HG02981 (cell line): ENCODE measurements at regions not wholly inside any gene's neighbourhood (a gene's known extent, or its start where the extent isn't known, plus 50 kb on each side); places are given as distances from the start of the nearest gene placed in this dataset.

Experiments used
- ATAC-seq: cut with Tn5 transposase; IDR thresholded peaks from one replicate; pipeline ENCODE4 v1.9.1; 2021; ENCODE audit warnings: mild to moderate bottlenecking, moderate library complexity; ENCODE audit not compliant: unreplicated experiment

DNA sequence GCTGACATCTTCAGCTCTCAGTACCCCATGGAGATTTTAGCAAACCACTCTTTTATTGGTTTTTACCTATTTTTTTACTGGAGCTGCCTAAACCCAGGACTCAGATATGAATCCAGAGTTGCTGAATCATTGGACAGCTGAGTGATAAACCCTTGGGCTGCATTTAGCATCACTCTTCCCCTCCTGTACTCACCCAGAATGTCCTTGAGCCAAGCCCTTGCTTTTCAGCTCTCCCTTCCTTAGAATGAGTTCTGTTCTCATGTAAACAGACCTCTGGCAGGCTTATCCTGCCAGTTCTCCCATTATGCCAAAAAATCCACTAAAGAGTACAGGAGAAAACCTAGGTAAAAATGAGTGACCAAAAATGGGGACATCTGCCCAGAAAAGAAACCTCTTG, 200.1 kb upstream of the POU2AF2 start:
- ATAC-seq = no peak

DNA sequence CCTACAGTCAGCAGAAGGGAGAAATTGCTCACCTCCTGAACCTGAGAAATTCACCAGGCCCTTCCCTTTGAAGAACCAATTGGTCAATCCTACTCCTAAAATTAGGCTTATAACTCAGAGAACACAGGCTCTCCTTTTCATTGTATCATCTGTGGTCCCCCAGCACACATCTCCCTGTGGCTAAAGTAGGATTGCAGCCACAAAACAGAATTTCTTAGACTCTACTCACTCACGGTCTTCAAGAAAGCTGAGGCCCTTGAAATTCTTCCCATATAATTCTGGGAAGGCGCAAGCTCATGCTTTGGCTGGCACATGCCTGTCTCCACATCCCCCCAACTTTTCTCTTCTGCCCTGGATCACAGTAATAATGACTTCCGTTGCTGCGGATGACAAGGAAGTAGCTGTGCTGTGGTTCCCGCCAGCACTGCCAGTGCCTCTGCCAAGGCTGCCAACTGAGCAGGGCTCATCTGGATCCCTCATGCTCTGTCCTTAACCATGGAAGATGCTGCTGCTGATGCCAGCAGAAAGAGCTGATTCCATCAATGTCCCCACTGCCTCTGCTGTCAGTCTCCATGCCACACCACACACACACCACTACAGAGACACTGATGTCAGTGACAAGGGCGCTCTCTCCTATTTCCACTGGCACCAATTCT, 200.6 kb upstream of the POU2AF2 start:
- ATAC-seq = no peak

DNA sequence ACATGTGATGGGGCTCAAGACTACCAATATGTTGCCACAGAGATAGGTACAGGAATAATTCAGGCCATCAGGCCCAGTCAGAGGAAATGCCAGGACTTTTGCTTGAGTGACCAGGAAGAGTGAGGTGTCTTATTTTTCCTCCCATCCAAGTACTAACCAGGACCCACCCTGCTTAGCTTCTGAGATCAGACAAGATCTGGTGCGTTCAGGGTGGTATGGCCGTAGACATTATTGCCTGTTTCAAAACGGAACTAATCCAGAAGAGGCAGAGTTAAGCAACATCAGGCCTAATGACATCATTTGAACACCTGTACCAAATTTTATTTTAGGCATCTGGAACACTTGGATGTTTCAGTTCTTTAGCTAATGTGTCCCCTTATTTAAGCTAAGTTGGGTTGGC, 205.5 kb upstream of the POU2AF2 start:
- no peak for ATAC-seq

DNA sequence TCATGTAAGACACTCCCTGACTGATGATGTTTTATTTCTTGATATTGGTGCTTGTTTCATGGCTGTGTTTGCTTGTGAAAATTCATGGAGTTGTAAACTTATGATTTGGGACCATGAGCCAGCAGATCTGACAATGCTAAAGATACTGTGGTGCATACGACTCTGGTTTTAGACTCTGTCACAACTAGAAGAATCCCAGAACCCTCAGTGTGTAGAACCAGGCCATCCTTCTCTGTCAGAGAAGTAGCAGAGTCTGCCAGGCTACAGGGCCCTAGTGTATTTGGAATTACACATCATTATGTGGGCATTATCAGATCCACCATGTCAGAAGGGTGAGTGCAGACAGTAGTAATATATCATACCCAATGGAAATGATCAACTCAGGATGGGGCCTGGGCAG, 209.8 kb upstream of the POU2AF2 start:
- ATAC-seq = no peak

DNA sequence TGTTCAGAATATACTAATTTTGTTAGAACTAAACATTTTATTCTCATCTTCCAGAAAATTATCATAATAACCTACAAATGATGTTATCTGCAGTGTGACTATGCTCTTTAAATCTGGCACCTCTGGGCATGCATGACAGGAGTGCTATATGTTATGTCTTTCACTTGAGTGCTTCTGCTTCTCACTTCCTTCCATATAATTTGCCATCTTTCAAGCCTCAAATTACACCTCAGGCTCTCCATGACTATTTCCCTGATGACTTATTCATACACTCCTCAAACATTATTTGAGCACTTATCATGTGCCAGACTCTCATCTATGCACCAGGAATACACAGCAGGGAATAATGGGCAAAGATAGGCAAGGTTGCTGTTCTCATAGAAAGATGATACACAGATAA, 219.3 kb upstream of the POU2AF2 start:
- no peak for ATAC-seq

DNA sequence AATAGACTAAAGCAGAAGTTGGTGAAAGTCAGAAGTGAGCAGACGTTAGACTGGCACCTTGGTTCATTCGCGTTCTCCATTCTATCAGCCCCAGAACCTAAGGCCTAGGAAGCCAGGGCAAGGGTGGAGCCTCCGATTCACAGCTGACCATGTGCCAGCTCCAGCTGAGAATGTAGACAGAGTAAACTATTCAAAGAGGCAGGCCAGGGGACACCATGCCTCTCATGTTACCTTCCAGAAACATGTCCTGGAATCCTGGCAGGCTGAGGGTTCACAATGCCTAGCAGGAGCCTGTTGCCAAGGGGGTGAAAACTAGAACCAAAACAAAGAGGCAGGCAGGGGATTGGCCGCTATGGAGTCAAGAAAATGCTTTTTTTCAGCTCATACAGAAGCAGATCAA, 224.4 kb upstream of the POU2AF2 start:
- ATAC-seq = no peak

DNA sequence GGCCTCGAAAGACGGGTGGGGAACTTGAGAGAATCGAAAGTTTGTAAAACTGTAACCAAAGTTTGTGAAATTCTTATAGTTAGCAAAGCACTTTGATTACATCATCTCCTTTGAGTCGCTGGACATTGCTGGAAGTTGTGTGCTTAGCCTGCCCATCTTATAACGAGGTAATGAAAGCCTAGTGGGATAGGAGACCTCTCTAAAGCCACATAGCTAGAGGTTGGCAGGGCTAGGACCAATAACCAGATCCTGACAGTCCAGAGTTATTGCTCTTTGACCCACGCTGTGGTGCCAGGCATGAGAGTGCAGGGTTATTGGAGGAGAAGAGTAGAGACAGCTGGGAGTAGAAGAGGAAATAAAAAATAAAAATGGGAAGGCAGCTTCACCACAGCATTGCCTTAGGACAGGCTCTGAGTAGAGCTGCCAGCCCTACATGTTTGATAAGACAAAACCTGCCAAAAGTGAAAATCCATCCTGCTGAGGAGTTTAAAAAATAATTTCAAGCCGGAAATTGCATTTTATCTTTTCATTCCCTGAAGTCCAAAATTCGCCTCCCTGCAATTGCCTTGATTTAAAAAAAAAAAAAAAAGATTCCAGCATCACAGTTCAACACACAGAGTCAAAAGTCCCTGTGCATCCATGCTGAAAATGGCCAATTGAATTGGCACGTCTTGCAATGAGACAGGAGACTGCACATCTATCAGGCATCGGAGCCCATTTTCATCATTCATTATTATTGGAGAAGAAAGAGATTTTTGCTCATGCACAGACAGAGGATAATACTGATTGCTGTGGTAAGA, 225.5 kb upstream of the POU2AF2 start:
- ATAC-seq = no peak

DNA sequence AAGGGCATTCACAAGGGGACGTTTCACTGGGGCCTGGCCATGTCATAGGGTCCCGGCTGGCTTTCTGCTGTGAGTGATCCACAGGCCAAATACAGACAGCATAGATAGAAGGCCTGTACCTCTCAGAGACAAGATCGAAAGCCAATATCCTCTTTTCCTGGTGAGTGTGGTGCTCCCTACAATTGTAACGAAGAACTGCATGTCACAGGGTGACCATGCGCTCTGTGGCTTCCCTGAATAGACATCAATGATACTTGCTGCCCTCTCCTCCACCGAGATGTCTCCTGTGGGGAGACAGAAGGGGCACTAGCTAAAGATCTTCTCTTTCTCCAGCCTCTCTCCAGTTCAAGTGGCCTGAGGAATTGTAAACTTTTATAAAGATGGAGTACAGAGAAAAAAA, 226.1 kb upstream of the POU2AF2 start:
- no peak for ATAC-seq

DNA sequence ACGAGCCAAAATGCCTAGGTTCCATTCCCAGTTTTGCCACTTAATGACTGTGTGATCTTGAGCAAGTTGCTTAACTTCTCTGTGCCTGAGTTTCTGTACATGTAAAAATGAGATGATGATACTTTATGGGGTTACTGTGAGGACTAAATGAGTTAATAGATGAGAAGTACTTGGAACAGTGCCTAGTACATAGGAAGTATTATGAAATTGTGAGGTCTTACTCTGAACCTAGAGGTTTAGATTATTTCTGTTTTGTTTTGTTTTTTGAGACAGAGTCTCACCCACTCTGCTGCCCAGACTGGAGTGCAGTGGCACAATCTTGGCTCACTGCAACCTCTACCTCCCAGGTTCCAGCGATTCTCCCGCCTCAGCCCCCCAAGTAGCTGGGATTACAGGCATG, 227.0 kb upstream of the POU2AF2 start:
- ATAC-seq = no peak

DNA sequence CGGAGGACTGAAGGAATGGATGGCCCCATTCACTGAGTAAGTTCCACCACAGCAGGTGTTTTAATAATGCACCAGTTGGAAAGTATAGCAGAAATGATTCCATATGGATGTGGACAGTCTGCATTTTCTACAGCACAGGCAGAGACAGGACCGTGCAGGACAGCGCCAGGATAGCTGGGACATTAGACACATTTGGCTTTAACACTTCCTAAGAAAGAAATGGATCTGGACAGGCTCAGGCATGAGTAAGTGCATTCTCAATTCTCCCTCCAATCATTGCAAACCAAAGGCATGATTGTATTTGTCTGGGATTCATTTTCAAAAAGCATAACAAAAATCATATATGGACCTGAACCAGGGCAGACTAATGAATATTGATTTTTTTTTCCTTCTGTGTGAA, 233.0 kb upstream of the POU2AF2 start:
- no peak for ATAC-seq

DNA sequence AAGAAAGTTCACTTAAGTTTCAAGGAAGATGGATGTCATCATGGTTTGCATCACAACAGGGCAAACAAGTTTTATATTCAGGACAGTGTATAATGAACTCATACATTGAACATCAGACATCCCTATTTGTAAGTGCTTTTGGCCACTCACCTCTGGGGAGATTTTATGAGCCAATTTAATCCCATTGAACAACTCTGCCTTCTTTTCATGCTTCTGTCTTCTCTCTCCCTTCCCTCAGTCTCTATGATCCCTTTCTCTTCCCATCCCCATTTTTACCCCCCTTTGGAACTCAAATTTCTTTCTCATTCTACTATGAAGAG, 234.3 kb upstream of the POU2AF2 start:
- ATAC-seq = no peak

DNA sequence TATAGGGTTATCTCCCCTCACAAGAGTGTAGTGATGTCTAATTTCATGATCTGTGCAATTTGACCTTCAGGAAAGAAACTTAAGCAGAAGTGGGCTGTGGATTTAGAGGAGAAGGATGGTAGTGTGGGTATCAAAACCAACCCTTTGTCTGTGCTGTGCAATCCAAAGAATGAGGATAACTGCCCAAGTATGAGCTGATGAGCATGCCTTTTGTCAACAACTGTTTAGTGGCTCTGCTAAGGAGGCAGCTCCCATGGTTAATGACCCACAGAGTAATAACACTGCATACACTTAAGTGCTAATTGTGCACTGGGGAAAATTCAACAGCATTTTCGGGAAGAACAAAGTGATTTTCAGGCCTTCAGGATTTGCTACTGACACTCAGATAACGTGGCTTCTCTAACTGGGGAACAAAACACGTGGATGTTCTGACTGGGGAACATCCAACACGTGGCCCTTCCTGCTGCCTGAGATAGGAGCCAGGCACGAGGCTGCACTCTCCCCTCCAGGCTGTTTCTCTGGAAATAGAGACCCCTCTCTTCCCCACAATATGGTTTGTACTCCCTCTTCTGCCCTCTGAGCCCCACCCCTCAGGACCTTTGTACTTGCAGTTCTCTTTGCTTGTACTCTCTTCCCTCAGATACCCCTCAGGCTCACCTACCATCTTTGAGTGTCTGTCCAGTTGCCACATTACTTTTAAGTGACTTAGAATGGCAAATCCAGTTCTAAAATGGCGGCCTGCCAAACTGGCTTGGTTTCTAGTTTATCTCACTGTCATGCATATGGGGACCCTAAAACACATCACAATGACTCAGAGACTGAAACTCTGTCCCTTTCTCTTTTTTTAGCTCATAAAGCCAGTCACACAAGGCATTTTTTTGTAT, 234.9 kb upstream of the POU2AF2 start:
- ATAC-seq = no peak

DNA sequence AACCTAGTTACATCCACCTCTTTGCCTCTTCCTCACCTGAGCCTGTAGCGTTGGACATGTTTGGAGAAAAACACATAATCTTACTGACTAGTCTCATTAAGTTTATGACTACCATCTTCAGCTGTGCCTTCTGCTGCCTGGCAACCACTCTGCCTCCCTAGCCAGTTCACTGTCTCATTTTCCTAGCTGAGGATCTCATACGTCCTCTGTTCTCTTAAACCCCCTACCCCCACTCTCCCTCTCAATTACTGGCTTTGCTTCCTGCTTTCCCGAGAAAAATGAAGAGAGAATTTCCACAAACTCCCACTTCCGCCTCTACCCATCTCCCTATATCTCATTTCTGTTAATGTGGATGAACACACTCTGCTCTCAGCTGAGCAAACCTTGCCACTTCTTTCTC, 239.3 kb upstream of the POU2AF2 start:
- no peak for ATAC-seq

DNA sequence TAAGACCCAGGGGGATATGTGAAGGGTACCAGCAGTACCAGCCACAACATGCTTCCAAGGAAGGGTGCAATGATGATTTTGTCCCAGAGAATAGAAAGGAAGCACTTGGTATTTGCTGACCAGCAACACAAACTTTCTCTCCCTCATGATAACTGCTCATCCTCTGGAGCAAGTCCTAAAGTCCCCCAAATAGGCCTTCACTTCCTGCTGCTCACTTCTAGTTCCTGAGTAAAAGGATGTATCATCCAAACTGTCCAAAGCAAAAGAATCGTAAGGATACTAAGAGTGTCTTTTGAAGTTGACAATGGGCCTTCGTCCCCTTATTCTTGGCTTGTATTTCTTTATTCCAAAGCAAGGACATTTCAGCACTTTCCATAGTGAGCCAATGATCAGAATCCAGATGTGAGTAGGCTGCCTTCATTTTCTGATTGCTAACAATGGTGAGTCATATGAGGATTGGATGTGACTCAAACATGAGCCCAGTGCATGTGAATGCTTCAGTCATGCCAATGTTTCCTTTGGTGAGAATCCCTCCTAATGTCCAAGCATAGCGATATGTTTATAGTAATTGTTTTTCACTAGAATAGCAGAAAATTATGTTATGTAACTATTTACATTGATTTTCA, 243.4 kb upstream of the POU2AF2 start:
- no peak for ATAC-seq

DNA sequence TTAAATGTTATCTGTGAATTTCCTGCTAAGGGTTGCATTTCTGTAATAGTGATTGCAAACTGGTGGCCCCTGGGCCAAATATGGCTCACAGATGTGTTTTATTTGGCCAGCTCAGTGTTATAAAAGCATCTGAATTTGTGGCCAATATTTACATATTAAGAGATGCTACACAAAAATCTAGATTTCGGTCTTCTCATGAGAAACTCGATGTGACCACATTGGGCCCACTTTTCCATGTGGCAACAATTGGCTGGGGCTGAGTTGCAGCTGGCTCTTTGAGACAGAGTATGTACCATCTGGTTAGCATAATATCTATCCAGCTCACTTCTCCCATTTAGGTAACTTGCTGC, 244.5 kb upstream of the POU2AF2 start:
- no peak for ATAC-seq

DNA sequence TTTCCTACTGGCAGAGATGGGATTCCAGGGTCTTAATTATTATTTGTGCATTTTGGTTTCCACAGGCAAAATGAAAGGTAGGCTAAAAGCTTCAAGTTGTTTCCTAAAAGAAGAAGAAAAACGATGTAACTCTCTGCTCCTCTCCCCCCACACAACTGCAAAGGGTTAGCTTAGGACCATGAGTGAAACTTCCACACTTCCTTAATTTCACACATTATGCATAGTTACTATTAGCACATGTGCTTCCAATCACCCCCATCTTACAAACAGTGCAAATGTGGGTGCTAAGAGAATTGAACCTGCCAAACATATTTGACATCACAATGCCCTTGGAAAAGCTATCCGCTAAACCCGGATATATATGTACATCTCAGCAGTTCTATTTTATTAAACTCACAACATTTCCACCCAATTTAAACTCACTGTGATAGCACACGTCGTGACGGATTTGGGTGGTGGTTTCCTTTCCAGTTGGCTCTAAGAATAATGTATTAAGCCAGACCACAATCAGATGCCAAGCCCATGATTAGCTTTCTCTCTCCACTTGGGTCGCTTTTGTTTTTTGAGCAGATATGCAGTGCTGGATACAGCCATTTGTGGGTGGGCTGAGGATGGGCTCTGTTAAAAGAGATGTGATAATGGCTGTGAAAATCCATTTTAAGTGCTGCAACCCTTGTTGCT, 245.0 kb upstream of the POU2AF2 start:
- no peak for ATAC-seq

DNA sequence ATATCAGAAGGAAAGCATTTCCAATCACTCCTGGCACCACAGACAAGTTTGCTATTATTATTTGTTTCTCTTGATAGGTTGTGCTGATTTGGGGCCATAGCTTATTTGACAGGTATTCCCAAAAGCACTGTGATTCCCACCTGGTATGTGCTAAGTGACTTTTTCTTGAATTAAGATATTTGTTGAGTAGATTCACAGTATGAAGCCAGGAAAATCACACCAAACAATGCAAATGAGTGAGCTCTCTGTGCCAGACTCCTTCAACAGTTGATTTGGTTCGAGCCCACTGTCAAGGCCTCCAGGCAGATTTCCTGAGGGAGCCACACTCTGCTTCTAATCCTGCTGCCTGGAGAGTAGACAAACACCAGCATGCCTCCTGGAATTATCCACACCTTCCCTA, 253.0 kb upstream of the POU2AF2 start:
- no peak for ATAC-seq

DNA sequence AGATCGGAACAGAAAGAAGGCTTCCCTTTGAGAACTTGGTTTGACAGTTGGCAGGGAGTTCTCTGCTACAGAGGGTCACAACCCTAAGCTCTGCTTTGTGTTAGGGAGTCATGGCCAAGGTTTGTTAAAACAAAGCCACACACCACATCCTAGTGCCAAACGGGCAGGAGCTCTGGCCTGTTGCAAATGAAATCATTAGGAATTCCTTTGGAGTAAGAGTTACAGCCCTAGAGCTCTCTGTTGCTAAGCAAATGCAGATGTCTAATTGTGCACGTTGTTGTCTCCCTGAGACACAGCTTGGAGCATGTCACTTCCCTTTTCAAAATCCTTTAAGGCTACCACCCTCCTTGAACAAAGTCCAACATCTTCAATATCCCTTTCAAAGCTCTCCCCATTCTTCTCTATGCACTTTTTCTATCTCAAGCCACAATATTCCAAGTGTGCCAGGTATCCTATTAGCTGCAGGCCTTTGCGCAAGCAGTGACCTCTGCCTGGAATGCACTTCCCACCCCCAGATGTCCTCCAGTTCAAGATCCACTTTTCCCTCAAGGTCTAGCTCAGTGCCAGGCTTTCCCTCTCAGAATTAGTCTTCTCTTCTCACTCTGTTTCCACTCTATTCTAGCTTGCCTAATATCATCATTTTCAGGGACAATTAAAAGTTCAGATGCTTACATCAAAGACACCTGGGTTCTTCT, 253.7 kb upstream of the POU2AF2 start:
- ATAC-seq = no peak

DNA sequence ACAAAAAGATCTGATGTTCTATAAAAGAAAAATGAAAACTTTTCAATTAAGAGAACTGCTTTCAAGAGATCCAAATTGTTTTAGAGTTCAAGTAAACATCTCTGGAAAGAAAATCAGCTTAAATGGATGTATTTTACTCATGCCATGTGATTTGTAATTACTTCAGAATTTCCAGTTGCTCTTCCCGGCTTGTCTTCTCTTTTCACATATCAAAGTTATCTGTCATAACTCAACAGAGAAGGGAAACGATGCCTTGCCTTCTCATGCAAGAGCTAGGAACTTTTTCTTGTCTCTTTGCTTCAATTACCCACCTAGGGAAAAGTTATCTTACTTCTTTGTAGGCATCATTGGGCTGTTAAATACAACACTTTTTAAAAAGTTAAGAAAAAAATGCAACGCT, 255.2 kb upstream of the POU2AF2 start:
- ATAC-seq = no peak

DNA sequence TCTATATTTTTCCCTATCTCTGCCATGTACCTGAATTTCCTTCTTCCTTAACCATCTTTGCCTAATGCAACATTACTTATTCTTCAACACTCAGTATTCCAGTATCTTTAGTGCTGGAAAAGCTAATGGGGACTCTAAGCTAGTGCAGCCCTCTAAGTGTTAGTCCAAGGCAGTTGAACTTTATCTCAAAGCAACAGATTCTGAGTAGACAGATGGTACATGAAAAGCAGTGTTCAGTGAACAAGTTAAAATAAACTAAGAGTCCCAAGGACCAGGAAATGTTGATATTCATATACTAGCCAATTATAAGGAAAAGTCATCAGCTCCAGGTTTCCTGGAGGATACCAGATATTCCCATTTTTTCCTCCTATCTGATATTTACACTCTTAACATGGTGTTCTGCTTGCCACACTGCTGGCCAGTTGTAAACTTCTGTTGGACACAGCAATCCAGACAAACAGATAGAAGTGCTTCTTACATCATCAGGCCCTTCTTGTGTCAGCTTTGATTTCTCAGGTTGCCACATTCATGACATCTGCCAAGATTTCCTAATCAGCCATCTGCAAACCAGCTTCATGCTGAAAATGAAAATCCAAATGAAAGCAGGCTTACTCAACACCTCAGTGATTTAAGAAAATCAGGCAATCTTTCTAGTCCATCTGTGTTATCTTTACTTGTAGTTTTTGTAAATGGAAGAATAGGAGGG, 255.9 kb upstream of the POU2AF2 start:
- no peak for ATAC-seq
